Daoy (cell line): ENCODE measurements at regions not wholly inside any gene's neighbourhood (a gene's known extent, or its start where the extent isn't known, plus 50 kb on each side); places are given as distances from the start of the nearest gene placed in this dataset.

ENCODE experiments used
- DNase-seq: peaks from one replicate; pipeline ENCODE4 v3.0.0-alpha.2; 2015; ENCODE audit warnings: low read depth

GRCh38 chr13:71979616-71980015, 112.6 kb upstream of the DACH1 start:
- DNase-seq: no peak

GRCh38 chr13:71977028-71977427, 110.0 kb upstream of the DACH1 start:
- DNase-seq: no peak

DNA sequence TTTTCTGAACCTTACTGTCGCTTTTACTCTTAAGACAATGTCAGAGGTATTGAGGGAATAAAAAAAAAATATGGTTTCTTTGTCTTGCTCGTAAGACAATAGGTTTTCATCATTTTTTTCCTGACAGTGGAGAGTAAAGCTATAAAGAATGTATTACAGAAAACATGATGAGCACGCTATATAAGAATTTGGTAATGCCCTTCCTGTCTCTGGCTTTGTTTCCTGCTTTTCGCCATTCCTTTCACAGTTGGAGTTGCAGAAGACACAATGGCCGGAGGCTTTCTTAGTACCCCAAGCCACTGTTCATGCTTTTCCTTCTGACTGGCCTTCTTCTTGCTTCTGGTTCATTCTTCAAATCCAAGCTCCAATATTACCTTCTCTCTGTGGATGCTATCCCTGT, 101.0 kb upstream of the DACH1 start:
- DNase-seq: no peak

- DNase-seq: no peak
Observed at GRCh38 chr13:71964491-71965100, 97.6 kb upstream of the DACH1 start.

GRCh38 chr13:71962735-71963134, 95.7 kb upstream of the DACH1 start:
- DNase-seq: no peak

DNA sequence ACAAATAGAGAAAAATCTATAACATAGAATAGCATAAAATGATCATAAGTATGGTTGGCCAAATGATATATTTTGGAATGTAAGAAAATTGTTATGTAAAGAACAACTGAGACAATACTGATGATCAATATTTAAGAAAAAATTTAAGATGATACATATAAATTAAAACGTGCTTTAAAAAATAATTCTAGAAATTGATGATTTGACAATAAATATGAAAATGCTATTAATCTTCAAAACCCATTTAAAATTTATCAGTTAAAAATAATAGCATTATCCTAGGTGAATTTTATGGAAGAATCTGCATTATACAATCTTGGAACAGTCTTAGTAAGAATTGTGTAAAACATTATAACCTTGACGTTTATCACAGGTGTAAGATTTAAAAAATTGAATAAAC, 95.1 kb upstream of the DACH1 start:
- DNase-seq: no peak

DNA sequence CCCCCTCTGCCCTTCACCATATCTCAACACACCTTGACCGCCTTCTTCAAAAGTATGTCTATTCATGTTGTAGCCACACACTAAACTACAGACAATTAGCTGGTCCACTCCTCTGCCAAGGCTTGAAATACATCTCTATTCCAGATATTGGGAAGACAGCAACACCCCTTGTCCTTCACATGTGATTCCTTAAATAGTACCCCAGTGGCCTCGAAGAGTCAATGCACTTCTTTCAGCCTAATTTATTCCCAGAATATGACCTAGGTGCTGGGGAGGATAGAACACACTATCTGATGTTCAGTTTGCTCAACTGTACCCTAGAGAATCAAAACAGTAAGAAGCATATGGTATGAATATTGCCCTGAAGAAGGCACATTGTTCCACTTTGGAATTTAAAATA, 82.4 kb upstream of the DACH1 start:
- no peak for DNase-seq

- DNase-seq: no peak
Observed at GRCh38 chr13:71939186-71939585, 72.2 kb upstream of the DACH1 start.

- DNase-seq: no peak
Observed at GRCh38 chr13:71935166-71935840, 68.3 kb upstream of the DACH1 start.

DNA sequence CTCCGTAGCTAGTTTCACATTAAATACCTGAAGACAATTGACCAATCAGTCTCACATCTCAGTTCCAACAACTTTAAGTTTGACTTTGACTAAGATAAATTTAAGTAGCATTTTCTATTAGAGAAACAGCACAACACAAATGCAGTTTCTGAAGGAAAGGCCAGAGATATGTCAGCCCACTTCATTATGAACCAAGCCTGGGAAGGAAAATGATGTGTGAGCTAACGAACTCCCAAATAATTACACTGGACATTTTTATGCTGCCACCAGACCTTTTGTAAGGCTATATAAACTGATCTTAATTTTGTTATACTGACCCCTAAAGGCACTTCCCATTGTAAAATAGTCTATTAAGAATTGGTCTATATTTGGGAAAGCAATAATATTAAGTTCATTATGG, 57.9 kb upstream of the DACH1 start:
- no peak for DNase-seq

DNA sequence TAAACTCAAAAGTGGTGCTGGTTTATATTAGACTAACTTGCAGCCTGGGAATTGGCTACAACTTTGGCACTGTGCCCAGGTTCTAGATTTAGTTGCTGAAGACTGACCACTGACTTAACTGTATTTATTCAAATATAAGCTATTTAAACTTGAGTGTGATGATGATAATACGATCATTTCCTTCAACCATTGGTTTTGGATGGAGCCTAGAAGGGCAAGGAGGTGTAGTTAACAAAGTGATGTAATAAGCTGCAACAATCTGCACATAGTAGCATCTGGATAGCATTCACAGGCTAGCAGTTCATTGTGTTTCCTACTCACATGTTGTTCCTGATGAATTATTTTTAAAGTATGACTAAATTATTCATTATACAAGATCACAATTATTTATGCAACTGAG, 55.2 kb upstream of the DACH1 start:
- DNase-seq: no peak
